GM19463 (cell line): ENCODE measurements at regions not wholly inside any gene's neighbourhood (a gene's known extent, or its start where the extent isn't known, plus 50 kb on each side); places are given as distances from the start of the nearest gene placed in this dataset.

ENCODE experiments used
- ATAC-seq: cut with Tn5 transposase; IDR thresholded peaks from one replicate; pipeline ENCODE4 v1.9.1; 2021; ENCODE audit warnings: mild to moderate bottlenecking, moderate library complexity; ENCODE audit not compliant: unreplicated experiment

DNA sequence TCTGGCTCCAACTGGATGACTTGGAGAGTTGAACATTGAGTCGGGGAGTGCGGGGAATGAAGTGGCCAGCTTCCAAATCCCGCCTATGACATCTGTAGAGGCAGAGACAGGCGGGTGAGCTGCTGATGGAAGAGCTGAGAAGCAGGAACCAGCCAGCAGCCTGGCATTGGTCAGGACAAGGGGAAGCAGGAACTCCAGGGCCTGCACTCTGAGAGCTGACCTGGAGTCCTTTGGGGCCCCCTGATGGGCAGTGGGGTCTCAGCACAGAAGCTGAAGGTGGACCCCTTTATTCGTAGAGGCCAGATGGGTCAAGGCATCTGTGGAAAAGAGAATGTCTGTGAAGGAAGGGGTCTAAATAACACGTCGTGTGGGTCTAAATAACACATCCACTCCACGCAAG is 57.0 kb downstream of the SEC61G start:
- no peak for ATAC-seq

DNA sequence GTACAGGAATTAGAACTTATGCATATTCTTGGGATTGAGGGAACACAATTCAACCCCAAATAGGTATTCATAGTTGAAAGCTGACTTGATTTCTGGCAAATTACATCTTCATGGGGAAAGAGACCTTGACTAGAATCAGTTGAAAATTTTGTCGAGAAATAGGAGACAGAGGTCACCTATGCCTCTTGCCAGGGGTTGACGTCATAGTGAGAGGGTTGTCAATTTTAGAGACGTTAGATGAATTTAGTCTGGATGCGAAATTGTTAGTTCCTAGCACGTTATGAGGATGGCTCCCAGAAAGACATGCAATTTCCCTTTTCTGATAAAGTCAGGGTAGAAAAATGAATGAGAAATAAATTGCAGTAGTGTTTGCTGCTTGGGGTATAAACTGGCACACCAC is 59.3 kb downstream of the SEC61G start:
- no peak for ATAC-seq

DNA sequence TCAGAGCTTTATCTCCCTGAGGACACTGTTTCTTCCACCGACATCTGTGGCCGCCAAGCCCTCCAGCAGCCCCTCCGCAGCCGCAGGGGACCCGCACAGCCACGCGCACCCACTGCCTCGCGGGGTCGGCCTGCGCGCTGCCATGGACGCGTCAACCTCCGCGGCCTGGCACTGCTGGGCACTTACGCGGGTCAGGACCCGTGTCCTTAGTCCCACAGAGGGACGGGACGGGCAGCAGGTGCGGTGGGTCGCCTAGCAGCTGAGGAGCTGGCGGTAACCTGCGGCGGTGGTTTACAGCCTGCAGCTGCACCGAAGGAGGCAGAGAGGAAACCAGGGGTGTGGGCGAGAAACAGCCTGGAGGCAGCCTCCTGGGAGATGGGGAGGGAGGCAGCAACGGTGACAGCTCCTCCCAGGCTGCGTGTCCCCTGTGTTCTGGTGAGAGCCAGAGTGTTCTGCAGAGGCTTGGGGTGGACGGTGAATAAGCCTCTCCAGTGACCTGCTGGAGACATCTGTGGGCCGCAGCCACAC is 61.3 kb downstream of the SEC61G start:
- ATAC-seq, result no peak

DNA sequence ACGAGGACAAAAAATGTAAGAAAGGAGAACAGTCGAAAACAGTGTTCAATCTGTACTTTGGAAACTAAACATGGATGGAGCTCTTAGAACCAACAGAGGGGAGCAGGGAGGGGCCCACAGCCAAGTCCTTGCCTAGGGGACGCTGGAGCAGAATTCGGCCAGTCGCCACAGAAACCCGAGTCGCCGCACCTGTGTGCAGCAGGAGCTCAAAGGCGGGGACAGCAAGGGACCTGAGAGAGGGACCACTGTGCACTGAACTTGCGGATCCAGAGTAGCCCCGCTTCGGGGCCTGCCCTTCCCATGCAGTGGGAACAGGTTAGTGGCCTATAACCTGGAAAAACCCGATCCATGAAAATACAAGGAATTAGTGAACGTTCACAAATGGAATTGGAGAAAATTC is 68.1 kb downstream of the SEC61G start:
- no peak for ATAC-seq

DNA sequence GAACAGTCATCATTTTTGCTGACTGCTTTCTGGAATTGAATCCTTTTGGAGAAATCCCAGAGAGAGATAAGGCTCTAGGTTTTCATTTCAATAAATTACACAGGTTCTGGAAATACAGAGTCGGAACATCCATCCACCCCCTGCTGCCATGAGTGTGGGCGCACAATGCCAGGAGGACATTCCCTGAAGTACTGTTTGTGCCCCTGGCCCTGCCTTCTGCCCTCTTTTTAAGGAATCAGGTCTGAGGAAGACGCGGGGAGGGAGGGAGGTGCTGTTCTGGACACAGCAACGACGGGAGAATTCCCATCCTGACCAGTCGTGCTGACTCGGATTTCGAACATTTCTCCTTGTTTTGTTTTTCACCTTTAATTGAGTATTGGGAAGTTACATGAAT is 69.0 kb downstream of the SEC61G start:
- no peak for ATAC-seq

DNA sequence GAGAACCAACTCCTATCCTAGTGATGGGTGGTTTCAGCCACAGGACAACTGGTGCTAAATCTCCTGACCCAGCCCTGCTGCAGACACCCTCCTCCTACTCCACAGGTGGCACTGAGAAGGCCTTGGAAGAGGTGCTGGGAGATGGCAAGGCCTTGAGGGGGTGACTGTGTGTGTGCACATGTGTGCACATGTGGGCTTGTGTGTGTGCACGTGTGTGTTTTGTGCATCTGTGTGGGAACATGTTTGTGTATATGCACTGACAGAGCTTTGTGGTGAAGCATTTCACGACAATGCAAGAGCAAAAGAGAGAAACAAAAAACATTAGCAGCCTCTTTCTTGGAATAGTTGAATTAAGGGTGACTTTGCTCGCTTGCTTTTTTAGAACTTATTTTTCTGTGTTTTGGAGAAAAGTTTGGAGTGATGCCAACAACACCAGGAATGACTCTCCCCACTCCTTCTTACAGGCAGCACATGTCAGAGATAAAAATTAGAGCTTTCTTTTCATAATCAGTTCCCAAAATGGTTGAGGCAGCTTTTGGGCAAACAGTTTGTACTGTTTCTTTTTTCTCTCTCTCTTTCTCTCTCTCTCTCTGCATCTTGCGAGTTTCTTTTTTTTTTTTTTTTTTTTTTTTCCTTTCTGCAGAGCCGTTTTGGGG is 69.5 kb downstream of the SEC61G start:
- ATAC-seq, result no peak

DNA sequence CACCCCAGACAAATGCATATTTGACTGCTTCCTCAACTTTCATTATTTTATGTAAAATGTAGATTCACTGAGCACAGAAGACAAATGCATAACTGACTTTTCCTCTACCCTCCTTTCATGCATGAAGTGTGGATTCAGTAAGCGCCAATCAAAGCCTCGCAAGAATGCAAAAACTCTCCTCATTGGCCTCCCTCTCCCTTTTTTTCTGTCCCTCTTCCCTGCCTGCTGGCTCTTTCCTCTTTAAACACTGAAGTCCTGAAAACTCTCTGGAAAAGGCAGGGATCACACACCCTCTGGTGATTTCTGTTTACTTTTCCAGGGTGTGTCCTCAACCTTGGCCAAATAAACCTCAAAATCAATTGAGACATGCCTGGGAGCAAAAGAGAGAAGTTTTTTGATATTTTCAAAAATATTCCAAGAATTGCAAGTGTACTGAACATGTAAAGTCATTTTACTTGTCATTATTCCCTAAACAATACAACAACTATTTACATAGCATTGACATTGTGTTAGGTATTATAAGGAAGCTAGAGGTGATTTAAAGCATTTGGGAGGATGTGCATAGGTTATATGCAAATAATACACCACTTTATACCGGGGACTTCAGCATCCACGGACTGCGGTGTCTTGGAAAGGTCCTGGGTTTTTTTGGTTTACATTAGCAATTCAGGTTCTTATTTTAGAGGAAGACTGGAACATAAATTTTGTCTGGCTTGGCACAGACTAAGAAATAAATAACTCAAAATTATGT is 71.4 kb downstream of the SEC61G start:
- ATAC-seq, result no peak

DNA sequence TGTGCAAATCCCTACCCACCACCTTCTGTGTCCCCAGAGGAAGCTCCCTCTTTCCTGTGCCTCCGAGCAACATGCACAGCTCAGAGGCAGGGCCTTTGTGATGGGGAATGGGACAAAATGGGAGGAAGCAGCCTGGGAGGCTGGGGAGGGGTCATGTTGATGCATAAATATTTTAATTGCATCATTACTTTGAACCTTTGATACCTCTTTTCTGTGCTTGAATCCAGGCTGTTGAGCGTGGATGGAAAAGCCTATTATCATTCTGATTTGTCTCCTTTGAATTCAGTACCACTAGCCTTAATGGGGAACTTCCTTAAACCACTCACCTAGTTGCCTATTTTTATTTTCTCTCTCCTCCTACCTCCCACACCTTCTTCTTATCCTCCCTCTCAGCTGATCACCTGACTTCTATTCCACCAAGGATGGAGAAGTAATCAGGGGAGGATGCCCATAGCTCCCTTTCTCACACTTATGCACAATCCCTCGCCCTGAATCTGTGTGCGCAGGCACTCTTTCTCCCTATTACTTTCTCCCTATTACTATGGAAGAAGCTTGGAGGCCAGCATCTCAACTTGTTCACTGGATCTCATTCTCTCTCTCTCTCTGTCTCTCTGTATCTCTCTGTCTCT is 78.5 kb downstream of the SEC61G start:
- ATAC-seq, result no peak

DNA sequence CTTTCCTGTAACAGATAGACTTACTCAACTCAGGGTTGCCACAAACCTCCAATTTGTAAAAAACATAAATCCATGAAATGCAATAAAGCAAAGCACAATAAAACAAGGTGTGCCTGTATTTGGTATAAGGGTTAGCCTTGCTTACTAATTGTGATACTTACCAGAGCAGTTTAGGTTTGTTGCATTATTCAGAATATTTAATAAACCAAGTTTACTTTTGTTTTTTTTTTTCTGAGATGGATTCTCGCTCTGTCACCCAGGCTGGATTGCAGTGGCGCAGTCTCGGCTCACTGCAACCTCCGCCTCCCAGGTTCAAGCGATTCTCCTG is 79.6 kb downstream of the SEC61G start:
- ATAC-seq, result no peak

DNA sequence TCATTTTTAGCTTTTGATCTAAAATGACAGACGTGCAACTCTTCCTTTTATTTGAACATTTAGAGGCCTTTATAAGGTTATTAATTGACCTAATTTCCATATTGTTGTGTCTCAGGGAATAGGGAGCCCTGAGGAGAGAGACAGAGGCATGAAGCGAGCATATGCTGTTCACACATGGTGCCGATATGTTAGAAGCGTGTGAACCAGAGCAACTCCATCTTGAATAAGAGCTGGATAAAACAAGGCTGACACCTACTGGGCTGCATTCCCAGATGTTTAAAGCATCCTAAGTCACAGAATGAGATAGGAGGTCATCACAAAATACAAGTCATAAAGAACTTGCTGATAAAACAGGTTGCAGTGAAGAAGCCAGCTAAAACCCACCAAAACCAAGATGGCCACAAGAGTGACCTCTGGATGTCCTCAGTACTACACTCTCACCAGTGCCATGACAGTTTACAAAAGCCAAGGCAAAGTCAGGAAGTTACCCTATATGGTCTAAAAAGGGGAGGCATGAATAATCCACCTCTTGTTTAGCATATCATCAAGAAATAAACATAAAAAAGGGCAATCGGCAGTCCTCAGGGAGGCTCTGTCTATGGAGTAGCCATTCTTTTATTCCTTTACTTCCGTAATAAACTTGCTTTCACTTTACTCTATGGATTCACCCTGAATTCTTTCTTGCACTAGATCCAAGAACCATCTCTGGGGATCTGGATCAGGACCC is 80.1 kb downstream of the SEC61G start:
- no peak for ATAC-seq

DNA sequence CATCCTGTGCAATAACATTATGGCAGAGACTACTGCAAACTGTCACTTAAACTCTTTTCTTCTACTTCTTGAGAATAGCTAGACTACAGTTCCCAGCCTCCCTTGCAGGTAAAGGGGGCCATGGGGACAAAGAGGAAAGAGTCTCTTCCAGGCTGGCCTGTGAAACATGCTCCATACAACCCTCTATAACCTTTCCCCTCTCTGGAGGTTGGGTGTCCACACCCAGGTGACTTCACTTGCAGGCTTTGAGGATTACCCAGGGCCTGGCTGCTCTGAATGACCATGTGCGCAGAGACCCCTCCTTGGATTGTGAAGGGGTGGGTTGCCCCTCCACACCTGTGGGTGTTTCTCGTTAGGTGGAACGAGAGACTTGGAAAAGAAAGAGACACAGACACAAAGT is 84.1 kb downstream of the SEC61G start:
- no peak for ATAC-seq

DNA sequence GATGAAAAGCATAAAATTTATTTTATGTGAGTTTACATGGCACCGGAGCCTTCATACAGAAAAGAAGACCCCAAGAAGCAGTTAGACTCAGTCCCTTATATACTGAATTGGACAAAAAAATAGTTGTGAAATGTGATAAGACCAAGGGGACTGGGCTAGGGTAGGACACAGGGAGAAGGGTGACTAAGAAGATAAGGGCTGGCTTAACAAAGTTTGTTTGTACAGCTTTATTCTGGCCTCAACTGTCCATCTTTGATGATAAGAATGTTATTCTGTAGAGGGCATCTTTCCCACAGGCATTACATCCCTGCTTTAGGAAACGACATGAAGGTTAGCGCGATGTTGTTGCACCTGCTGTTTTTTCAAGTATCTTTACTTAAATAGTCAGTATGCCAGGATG is 86.5 kb downstream of the SEC61G start:
- no peak for ATAC-seq

DNA sequence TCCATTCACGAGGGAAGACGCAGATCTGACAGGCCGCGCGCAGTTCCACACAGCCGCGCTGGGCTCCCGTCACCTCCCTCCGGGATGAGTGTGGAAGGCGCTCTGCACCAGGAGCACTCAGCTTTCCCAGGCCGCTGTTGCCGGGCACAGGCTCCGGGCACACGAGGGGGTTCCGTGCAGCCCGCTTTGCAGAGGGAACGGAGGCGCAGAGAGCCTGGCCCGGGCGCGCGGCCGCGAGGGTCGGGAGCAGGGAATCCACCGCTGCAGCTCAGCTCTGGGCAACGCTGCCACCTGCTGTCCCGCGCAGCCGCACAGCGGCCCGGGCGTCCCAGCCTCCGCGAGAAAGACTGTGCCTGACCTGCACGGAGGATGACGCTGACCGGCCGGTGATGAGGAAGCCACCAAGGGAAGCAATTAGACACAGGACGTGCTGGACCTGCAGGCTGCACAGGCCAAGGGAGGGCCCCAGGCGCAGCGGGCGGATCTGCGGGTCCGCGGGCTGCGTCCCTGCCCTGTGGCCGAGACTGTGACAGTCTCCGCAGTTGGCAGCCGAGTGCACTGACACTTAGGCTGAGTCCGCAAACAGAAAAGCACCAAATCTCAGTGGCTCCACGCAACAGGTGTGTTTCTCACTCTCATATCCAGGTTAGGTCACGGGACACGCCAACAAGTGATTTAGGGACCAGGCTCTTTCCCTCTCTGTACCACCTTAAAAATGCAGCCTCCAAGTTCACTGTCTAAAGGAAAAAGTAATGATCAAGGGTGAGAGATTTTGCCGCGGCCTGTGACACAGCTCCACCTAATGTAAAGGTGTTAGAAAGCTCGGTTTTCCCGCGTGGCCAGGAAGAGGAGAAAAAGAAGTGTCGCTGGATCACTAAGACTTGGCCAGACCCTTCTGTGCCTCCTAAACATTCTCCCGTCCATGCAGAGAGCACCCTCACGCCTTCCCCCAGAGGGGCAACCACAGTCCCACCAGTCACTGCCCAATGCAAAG is 94.5 kb downstream of the SEC61G start:
- ATAC-seq, result peak; percentile 80

DNA sequence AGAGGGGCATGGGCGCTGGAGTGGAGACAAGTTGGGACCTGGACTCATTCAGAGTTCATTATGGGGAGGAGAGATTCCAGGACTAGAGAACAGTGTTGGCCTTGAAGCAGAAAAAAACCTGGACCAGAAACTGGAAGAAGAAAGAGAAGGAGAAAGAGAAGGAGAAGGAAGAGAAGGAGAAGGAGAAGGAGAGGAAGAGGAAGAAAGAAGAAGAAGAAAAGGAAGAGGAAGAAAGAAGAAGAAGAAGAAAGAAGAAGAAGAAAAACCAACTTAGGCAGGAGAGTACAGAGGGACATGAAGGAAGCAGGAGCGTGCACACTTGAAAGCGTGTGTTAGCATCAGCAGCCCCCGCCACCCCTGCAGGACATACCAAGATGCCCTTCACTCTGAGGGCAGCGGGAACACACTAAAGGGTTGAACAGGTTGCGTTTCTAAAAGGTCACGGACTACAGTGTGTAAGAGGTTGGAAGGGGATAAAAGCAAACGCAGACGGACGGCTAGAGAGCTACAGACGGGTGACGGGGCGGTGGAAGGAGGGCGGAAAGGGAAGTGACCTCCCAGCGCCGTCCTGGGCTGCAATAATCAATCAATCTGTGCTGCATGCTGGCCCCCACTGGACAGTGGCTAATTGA is 95.3 kb downstream of the SEC61G start:
- ATAC-seq, result no peak

DNA sequence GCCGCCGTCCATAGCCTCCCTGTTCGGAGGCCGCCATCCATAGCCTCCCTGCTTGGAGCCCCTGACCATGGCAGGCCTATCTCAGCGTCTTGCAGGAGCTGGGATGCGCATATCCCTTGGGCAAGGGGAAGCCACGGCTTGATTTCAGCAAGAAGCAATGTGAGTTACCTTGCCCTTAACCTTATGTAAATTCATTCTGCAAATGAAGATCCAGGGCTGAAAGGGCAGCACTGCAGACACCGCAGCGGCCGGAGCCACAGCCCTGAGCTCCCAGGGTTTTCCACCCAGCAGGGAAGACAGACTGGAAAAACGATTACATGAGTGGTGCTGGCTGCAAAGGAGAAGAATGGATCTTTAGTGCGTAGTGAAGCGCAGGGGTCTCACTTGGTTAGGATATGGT is 95.8 kb downstream of the SEC61G start:
- ATAC-seq, result no peak

DNA sequence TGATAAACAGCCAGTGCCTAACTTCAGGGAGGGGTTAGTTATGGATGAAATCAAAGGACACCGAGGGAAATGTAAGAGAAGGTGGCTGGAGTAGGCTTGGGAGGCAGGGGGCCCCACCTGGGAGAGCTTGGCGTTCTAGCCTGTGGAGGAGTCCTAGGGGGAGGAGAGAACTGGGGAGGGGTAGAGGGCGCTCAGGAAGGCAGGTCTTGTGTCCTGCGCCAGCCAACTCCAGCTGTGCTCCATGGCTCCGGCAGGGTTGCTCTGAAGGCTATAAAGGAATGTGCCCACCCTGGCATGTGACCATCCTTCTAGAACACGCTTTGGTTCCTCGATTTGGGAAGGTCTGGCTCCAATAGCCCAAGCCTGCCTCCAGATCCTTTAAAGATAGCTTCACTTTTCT is 96.3 kb downstream of the SEC61G start:
- ATAC-seq, result no peak

DNA sequence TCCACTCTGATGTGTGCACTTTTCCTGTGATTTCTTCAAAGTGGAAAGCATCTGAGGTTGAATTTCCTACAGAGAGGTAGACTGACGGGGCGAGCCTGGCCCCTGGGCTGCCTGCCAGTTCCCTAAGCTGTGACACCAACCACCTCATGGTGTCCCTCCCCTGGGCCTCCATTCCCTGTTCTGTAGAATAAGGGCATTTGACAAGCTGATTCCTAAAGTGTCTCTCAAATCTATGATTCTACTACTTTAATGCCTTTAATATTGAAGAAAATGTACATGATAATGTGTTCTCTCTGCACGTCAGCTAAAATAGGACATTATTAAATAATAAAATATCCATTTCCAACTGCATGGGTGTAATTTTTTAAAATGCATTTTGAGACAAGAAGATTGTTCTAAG is 105.1 kb downstream of the SEC61G start:
- no peak for ATAC-seq

DNA sequence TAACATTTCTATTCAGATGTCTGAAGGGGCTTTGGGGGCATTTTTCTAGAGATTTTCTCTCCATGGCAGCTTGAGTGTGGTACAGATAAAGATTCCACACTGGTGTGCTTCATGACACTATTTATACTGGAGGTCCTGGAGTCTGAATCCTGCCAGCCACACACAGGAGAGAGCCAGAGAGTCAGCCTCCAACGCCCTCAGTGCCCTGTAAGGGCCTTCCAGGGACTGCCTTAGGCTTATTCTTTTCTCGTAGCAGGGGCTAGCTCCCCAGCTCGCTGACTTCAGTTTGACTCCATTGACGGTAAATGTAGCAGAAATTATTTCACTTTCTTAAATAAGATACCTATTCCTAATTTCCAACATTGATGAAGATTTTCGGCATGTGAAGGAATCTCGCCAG is 100.9 kb downstream of the VSTM2A start:
- no peak for ATAC-seq

DNA sequence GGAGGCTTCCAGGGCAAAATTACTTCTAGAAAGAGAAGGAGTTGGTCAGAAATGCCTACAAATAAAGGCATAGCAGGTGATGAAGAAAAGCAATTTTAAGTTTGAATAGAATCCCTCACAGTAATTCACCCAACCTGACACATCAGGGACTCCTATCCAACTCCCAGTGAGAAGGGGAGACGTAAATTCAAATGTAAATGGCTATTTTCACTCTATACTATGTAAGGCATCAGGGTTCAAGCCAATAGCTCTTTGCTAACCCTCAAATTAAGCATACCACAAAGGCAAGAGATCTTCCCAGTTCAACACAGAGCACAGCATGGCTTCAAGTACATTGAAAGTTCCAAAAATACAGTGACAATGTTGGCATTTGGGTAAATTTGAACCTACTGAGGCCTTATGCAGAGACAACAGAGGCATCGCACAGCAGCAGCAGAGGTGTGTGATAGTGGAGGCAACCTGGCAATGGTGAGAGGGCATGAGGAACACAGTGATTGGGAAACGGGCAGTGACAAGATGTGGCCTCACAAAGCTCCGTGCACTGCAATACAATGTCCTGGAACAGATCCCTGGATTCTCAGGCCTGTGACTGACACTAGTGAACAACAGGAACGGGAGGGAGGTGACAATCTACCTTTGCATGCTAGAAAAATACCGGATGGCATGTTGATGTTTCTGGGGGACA is 95.7 kb downstream of the VSTM2A start:
- no peak for ATAC-seq
